CD4-positive, alpha-beta memory T cell (primary cell): ENCODE measurements at regions not wholly inside any gene's neighbourhood (a gene's known extent, or its start where the extent isn't known, plus 50 kb on each side); places are given as distances from the start of the nearest gene placed in this dataset.
"Not testable (repeated sequence)": the region's sequence is repeated elsewhere in the genome, so short reads cannot be mapped to it uniquely, and the experiment has no call there.

Source experiments
- CTCF ChIA-PET: fragments of 350-600 bp; sonication (Branson Sonifier 250); formaldehyde crosslinking; loops from one replicate; lab custom pipeline; 2021; ENCODE audit warnings: inconsistent platforms; ENCODE audit not compliant: partially characterized antibody; lab: Charles Lee
- POLR2A ChIA-PET: fragments of 350-600 bp; sonication (Branson Sonifier 250); formaldehyde crosslinking; loops from one replicate; lab custom pipeline; 2021; ENCODE audit not compliant: partially characterized antibody; lab: Charles Lee
- DNase-seq, 5 donors: peaks; one replicate each; pipeline versions ENCODE4 v3.0.0 to v3.0.0-alpha.2; 2020 to 2022; ENCODE audit warnings: mixed read lengths in 1 of 5
- H3K27ac ChIP-seq: one replicate; pipeline ENCODE4 v1.7.0; 2013; ENCODE audit warnings: low read depth, low read length
- H3K27me3 ChIP-seq: 2 replicates; pipeline ENCODE4 v1.7.0; 2013; ENCODE audit warnings: mild to moderate bottlenecking, low read length, moderate library complexity; ENCODE audit not compliant: insufficient read depth
- H3K36me3 ChIP-seq: 2 replicates; pipeline ENCODE4 v1.7.0; 2013; ENCODE audit warnings: mild to moderate bottlenecking, low read length, moderate library complexity; ENCODE audit not compliant: insufficient read depth
- H3K4me1 ChIP-seq: 2 replicates; pipeline ENCODE4 v1.7.0; 2013; ENCODE audit warnings: mild to moderate bottlenecking, low read length, moderate library complexity; ENCODE audit not compliant: insufficient read depth
- H3K4me3 ChIP-seq, 2 donors: one replicate each; pipeline ENCODE4 v1.7.0; 2013; ENCODE audit warnings: low read length in 2 of 2, mild to moderate bottlenecking in 1 of 2
- H3K9me3 ChIP-seq, 2 donors: one replicate each; pipeline ENCODE4 v1.7.0; 2013; ENCODE audit warnings: low read length in 2 of 2, control low read depth in 1 of 2; ENCODE audit not compliant: control insufficient read depth in 1 of 2
- H3K27ac Mint-ChIP-seq, 7 donors: one replicate each; pipeline ENCODE4 v1.8.0; 2020 to 2021; ENCODE audit warnings: mixed read lengths in 7 of 7, mild to moderate bottlenecking in 6 of 7, inconsistent platforms in 3 of 7, moderate library complexity in 3 of 7
- H3K27me3 Mint-ChIP-seq, 2 donors: one replicate each; pipeline ENCODE4 v1.8.0; 2020 to 2021; ENCODE audit warnings: mixed read lengths in 2 of 2
- H3K36me3 Mint-ChIP-seq, 2 donors: one replicate each; pipeline ENCODE4 v1.8.0; 2020 to 2021; ENCODE audit warnings: mixed read lengths in 2 of 2, inconsistent platforms in 1 of 2, mild to moderate bottlenecking in 1 of 2
- H3K4me1 Mint-ChIP-seq, 4 donors: one replicate each; pipeline ENCODE4 v1.8.0; 2020 to 2021; ENCODE audit warnings: mixed read lengths in 4 of 4, mild to moderate bottlenecking in 1 of 4
- H3K4me3 Mint-ChIP-seq, 8 donors: one replicate each; pipeline ENCODE4 v1.8.0; 2020 to 2021; ENCODE audit warnings: mixed read lengths in 8 of 8, mild to moderate bottlenecking in 7 of 8, moderate library complexity in 6 of 8, inconsistent platforms in 3 of 8
- H3K9me3 Mint-ChIP-seq, 8 donors: one replicate each; pipeline ENCODE4 v1.8.0; 2020 to 2021; ENCODE audit warnings: mixed read lengths in 8 of 8, mild to moderate bottlenecking in 5 of 8, inconsistent platforms in 3 of 8, moderate library complexity in 1 of 8
- intact Hi-C: fragments of 100-400 bp; cut with micrococcal nuclease; formaldehyde crosslinking; loops from one replicate; pipeline ENCODE4 v1.15.1; 2023

GRCh38 chr6:12635813-12636212, 80.8 kb upstream of the PHACTR1 start:
- CTCF ChIA-PET, result no interaction called here
- no peak overlapping the region for H3K4me3 Mint-ChIP-seq
- H3K27me3 Mint-ChIP-seq, result peaks cover 13 to 14% of the 10 kb centered on the region in 2 donors

GRCh38 chr6:12636336-12636735, 80.2 kb upstream of the PHACTR1 start:
- Histone ChIP-seq H3K36me3 (no peaks in the 10 kb centered on the region), H3K27me3 (no peaks in the 10 kb centered on the region), H3K4me3 (no peak overlapping the region), H3K4me1 (no peaks in the 10 kb centered on the region), H3K9me3 (no peaks in the 10 kb centered on the region), H3K27ac (no peak overlapping the region)
- Mint-ChIP-seq H3K4me3 (no peak overlapping the region), H3K27ac (no peak overlapping the region), H3K4me1 (no peaks in the 10 kb centered on the region), H3K36me3 (no peaks in the 10 kb centered on the region), H3K27me3 (peaks cover 13 to 14% of the 10 kb centered on the region in 2 donors), H3K9me3 (peaks cover 0 to 22% (median 8%) of the 10 kb centered on the region in 8 donors)
- POLR2A ChIA-PET, result no interaction called here
- intact Hi-C loops, result no loop called here
- CTCF ChIA-PET, result interaction anchor here (0.8 kb wide), 1 partner anchor 257 kb away, joined by 3 read pairs; no protein-coding TSS in a partner anchor
- DNase-seq, result no peak

More at GRCh38 chr6:12635813-12636212, 80.8 kb upstream of the PHACTR1 start:
- no peak overlapping the region for H3K27ac ChIP-seq
- no peaks in the 10 kb centered on the region for H3K9me3 ChIP-seq
- no peaks in the 10 kb centered on the region for H3K27me3 ChIP-seq
- intact Hi-C loops, result no loop called here
- DNase-seq, result no peak
- Mint-ChIP-seq H3K4me1 (no peaks in the 10 kb centered on the region), H3K9me3 (peaks cover 0 to 17% (median 8%) of the 10 kb centered on the region in 8 donors), H3K27ac (no peak overlapping the region), H3K36me3 (no peaks in the 10 kb centered on the region)
- H3K36me3 ChIP-seq, result no peaks in the 10 kb centered on the region
- H3K4me1 ChIP-seq, result no peaks in the 10 kb centered on the region
- H3K4me3 ChIP-seq, result no peak overlapping the region
- POLR2A ChIA-PET, result no interaction called here

- Mint-ChIP-seq H3K27ac (no peak overlapping the region), H3K36me3 (no peaks in the 10 kb centered on the region)
These were observed 78.5 kb upstream of the PHACTR1 start for GRCh38 chr6:12637960-12638641.

GRCh38 chr6:12640438-12640837, 76.1 kb upstream of the PHACTR1 start:
- peaks cover 0 to 32% (median 12%) of the 10 kb centered on the region in 8 donors for H3K9me3 Mint-ChIP-seq
- H3K27ac ChIP-seq, result no peak overlapping the region
- H3K36me3 Mint-ChIP-seq, result no peaks in the 10 kb centered on the region
- H3K9me3 ChIP-seq, result no peaks in the 10 kb centered on the region
- peaks cover 0 to 5% of the 10 kb centered on the region in 2 donors for H3K27me3 Mint-ChIP-seq
- ChIA-PET POLR2A (no interaction called here), CTCF (no interaction called here)
- intact Hi-C loops, result no loop called here
- H3K4me3 ChIP-seq, result no peak overlapping the region
- DNase-seq, result no peak
- no peaks in the 10 kb centered on the region for H3K27me3 ChIP-seq
- H3K36me3 ChIP-seq, result no peaks in the 10 kb centered on the region
- no peak overlapping the region for H3K4me3 Mint-ChIP-seq
- no peaks in the 10 kb centered on the region for H3K4me1 Mint-ChIP-seq
- H3K27ac Mint-ChIP-seq, result no peak overlapping the region
- no peaks in the 10 kb centered on the region for H3K4me1 ChIP-seq

More at GRCh38 chr6:12637960-12638641, 78.5 kb upstream of the PHACTR1 start:
- H3K4me1 ChIP-seq, result no peaks in the 10 kb centered on the region
- ChIA-PET CTCF (no interaction called here), POLR2A (no interaction called here)
- H3K4me3 ChIP-seq, result no peak overlapping the region
- no peak overlapping the region for H3K27ac ChIP-seq
- Mint-ChIP-seq H3K4me3 (no peak overlapping the region), H3K27me3 (peaks cover 11 to 12% of the 10 kb centered on the region in 2 donors), H3K4me1 (no peaks in the 10 kb centered on the region), H3K9me3 (peaks cover 0 to 38% (median 14%) of the 10 kb centered on the region in 8 donors)
- no peaks in the 10 kb centered on the region for H3K36me3 ChIP-seq
- no peaks in the 10 kb centered on the region for H3K9me3 ChIP-seq
- no peaks in the 10 kb centered on the region for H3K27me3 ChIP-seq
- intact Hi-C loops, result no loop called here
- peak in 1 of 5 donors; percentile 1 for DNase-seq

- H3K36me3 Mint-ChIP-seq, H3K27ac Mint-ChIP-seq, DNase-seq, H3K27me3 ChIP-seq, POLR2A ChIA-PET, intact Hi-C loops, H3K36me3 ChIP-seq, H3K4me3 Mint-ChIP-seq, H3K9me3 ChIP-seq, H3K4me1 Mint-ChIP-seq, H3K4me1 ChIP-seq, H3K27me3 Mint-ChIP-seq, H3K27ac ChIP-seq, H3K4me3 ChIP-seq, CTCF ChIA-PET: not testable (repeated sequence)
- H3K9me3 Mint-ChIP-seq, result peaks cover 0 to 32% (median 12%) of the 10 kb centered on the region in 8 donors
These were observed 74.8 kb upstream of the PHACTR1 start for GRCh38 chr6:12641785-12642184.

GRCh38 chr6:12645941-12646340, 70.6 kb upstream of the PHACTR1 start:
- peaks cover 0 to 1% of the 10 kb centered on the region in 2 donors for H3K27me3 Mint-ChIP-seq
- Histone ChIP-seq H3K27ac (no peak overlapping the region), H3K9me3 (no peaks in the 10 kb centered on the region), H3K27me3 (no peaks in the 10 kb centered on the region), H3K36me3 (no peaks in the 10 kb centered on the region), H3K4me3 (no peak overlapping the region), H3K4me1 (no peaks in the 10 kb centered on the region)
- no peaks in the 10 kb centered on the region for H3K4me1 Mint-ChIP-seq
- H3K36me3 Mint-ChIP-seq, result no peaks in the 10 kb centered on the region
- no peak overlapping the region for H3K4me3 Mint-ChIP-seq
- intact Hi-C loops, result no loop called here
- ChIA-PET CTCF (no interaction called here), POLR2A (no interaction called here)
- H3K27ac Mint-ChIP-seq, result no peak overlapping the region
- no peak for DNase-seq
- H3K9me3 Mint-ChIP-seq, result peaks cover 0 to 28% (median 11%) of the 10 kb centered on the region in 8 donors

DNA sequence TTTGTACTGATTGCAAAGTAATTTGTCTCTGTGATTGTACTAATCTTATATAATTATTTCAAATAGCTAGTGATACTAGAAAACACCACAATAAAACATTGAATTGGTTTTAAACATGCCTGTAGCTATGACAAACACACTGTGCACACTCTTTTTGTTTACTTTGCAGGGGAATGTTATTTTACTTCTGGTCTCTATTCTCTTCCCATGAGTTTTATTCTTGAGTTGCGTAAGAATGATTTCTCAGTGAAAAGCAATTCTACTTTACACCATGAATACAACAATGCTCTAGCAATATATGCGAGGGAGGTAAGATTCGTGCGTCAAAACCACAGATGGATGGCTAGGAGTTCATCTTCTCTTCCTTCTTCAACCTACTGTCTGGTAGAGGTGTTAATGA, 68.4 kb upstream of the PHACTR1 start:
- no peaks in the 10 kb centered on the region for H3K9me3 ChIP-seq
- no peaks in the 10 kb centered on the region for H3K27me3 ChIP-seq
- H3K36me3 Mint-ChIP-seq, result no peaks in the 10 kb centered on the region
- H3K4me3 Mint-ChIP-seq, result no peak overlapping the region
- H3K4me3 ChIP-seq, result no peak overlapping the region
- H3K36me3 ChIP-seq, result no peaks in the 10 kb centered on the region
- DNase-seq, result no peak
- no peak overlapping the region for H3K27ac ChIP-seq
- H3K4me1 Mint-ChIP-seq, result no peaks in the 10 kb centered on the region
- H3K9me3 Mint-ChIP-seq, result peaks cover 0 to 10% (median 3%) of the 10 kb centered on the region in 8 donors
- H3K27ac Mint-ChIP-seq, result no peak overlapping the region
- H3K27me3 Mint-ChIP-seq, result peaks cover 0 to 1% of the 10 kb centered on the region in 2 donors
- POLR2A ChIA-PET, result no interaction called here
- no peaks in the 10 kb centered on the region for H3K4me1 ChIP-seq
- intact Hi-C loops, result no loop called here
- CTCF ChIA-PET, result no interaction called here
